Loucy (cell line): ENCODE measurements at regions not wholly inside any gene's neighbourhood (a gene's known extent, or its start where the extent isn't known, plus 50 kb on each side); places are given as distances from the start of the nearest gene placed in this dataset.

Experiments used
- H2AFZ ChIP-seq: fragments of 200-600 bp; sonication (generic); 2 replicates; pipeline ENCODE4 v1.6.0; 2016; ENCODE audit warnings: antibody characterized with exemption, mild to moderate bottlenecking, low read length, moderate library complexity
- H3F3A ChIP-seq: fragments of 200-600 bp; 2 replicates; pipeline ENCODE4 v1.6.0; 2016; ENCODE audit warnings: antibody characterized with exemption, low read depth, mild to moderate bottlenecking
- H3K27me3 ChIP-seq: fragments of 200-600 bp; sonication (generic); 2 replicates; pipeline ENCODE4 v1.6.1; 2014; ENCODE audit warnings: low read length, mild to moderate bottlenecking; ENCODE audit not compliant: insufficient read depth, poor library complexity, severe bottlenecking
- H3K36me3 ChIP-seq: fragments of 200-600 bp; sonication (generic); 2 replicates; pipeline ENCODE4 v1.6.1; 2016; ENCODE audit warnings: low read length; ENCODE audit not compliant: insufficient read depth
- H3K4me1 ChIP-seq: fragments of 200-600 bp; sonication (generic); 2 replicates; pipeline ENCODE4 v1.5.1; 2014; ENCODE audit warnings: low read length, mild to moderate bottlenecking; ENCODE audit not compliant: insufficient read depth, poor library complexity, severe bottlenecking
- H3K4me2 ChIP-seq: fragments of 200-600 bp; sonication (generic); 2 replicates; pipeline ENCODE4 v1.6.0; 2014; ENCODE audit warnings: antibody characterized with exemption, low read length, low read depth, mild to moderate bottlenecking; ENCODE audit not compliant: poor library complexity, severe bottlenecking
- H3K4me3 ChIP-seq: fragments of 200-600 bp; sonication (generic); 2 replicates; pipeline ENCODE4 v1.5.1; 2014; ENCODE audit warnings: low read length, mild to moderate bottlenecking, mixed read lengths; ENCODE audit not compliant: poor library complexity, severe bottlenecking
- H3K79me2 ChIP-seq: fragments of 200-600 bp; sonication (generic); 2 replicates; pipeline ENCODE4 v1.6.1; 2014; ENCODE audit warnings: low read length; ENCODE audit not compliant: insufficient read depth
- H3K9ac ChIP-seq: fragments of 200-600 bp; sonication (generic); 2 replicates; pipeline ENCODE4 v1.6.0; 2014; ENCODE audit warnings: mild to moderate bottlenecking, low read depth, low read length, moderate library complexity; ENCODE audit not compliant: poor library complexity, severe bottlenecking
- H3K9me2 ChIP-seq: fragments of 200-600 bp; sonication (generic); replicated peaks from 2 replicates; pipeline ENCODE4 v1.6.1; 2016; ENCODE audit warnings: low read depth, low read length, mixed read lengths
- H3K9me3 ChIP-seq: fragments of 200-600 bp; sonication (generic); 2 replicates; pipeline ENCODE4 v1.6.1; 2014; ENCODE audit warnings: mild to moderate bottlenecking, antibody characterized with exemption, low read length, low read depth; ENCODE audit not compliant: insufficient read depth
- H4K20me1 ChIP-seq: fragments of 200-600 bp; sonication (generic); 2 replicates; pipeline ENCODE4 v1.6.0; 2014; ENCODE audit warnings: antibody characterized with exemption, low read length, mild to moderate bottlenecking; ENCODE audit not compliant: insufficient read depth, poor library complexity, severe bottlenecking
- CTCF ChIP-seq: fragments of 200-600 bp; sonication (generic); conservative IDR thresholded peaks from 2 replicates; pipeline ENCODE4 v1.5.1; 2014; ENCODE audit warnings: mild to moderate bottlenecking, antibody characterized with exemption, low read length
- EZH2phosphoT487 ChIP-seq: fragments of 200-600 bp; IDR thresholded peaks from 2 replicates; pipeline ENCODE4 v1.6.1; 2018; ENCODE audit warnings: antibody characterized with exemption, mild to moderate bottlenecking, moderate library complexity, borderline replicate concordance

- Histone ChIP-seq H3K27me3 (no peaks in the 10 kb centered on the region), H3F3A (no peaks in the 10 kb centered on the region), H4K20me1 (no peaks in the 10 kb centered on the region), H3K4me2 (no peak overlapping the region), H2AFZ (no peak overlapping the region), H3K4me1 (no peaks in the 10 kb centered on the region), H3K9ac (no peak overlapping the region), H3K36me3 (no peaks in the 10 kb centered on the region), H3K4me3 (no peak overlapping the region), H3K9me2 (no peaks in the 10 kb centered on the region), H3K79me2 (no peaks in the 10 kb centered on the region), H3K9me3 (no peaks in the 10 kb centered on the region)
- TF ChIP-seq EZH2phosphoT487 (no peak), CTCF (no peak)
Measured at GRCh38 chr11:93935826-93936225, 85.3 kb upstream of the HEPHL1 start.

- no peak overlapping the region for H2AFZ ChIP-seq
Measured at GRCh38 chr11:93936460-93936859, 84.7 kb upstream of the HEPHL1 start.

GRCh38 chr11:93939084-93939760, 81.9 kb upstream of the HEPHL1 start:
- Histone ChIP-seq H2AFZ (no peak overlapping the region), H3K27me3 (no peaks in the 10 kb centered on the region), H3F3A (no peaks in the 10 kb centered on the region), H3K4me3 (no peak overlapping the region), H3K9ac (no peak overlapping the region), H3K4me2 (no peak overlapping the region), H3K9me2 (no peaks in the 10 kb centered on the region), H3K4me1 (no peaks in the 10 kb centered on the region), H3K79me2 (no peaks in the 10 kb centered on the region), H3K36me3 (no peaks in the 10 kb centered on the region), H3K9me3 (no peaks in the 10 kb centered on the region), H4K20me1 (no peaks in the 10 kb centered on the region)
- TF ChIP-seq EZH2phosphoT487 (no peak), CTCF (no peak)

More at GRCh38 chr11:93936460-93936859, 84.7 kb upstream of the HEPHL1 start:
- no peaks in the 10 kb centered on the region for H3K36me3 ChIP-seq
- no peak overlapping the region for H3K4me2 ChIP-seq
- H3K4me1 ChIP-seq: no peaks in the 10 kb centered on the region
- H3F3A ChIP-seq: no peaks in the 10 kb centered on the region
- TF ChIP-seq EZH2phosphoT487 (no peak), CTCF (no peak)
- no peaks in the 10 kb centered on the region for H3K9me3 ChIP-seq
- H4K20me1 ChIP-seq: no peaks in the 10 kb centered on the region
- H3K9ac ChIP-seq: no peak overlapping the region
- no peaks in the 10 kb centered on the region for H3K9me2 ChIP-seq
- H3K27me3 ChIP-seq: no peaks in the 10 kb centered on the region
- H3K79me2 ChIP-seq: no peaks in the 10 kb centered on the region
- no peak overlapping the region for H3K4me3 ChIP-seq
